Omental fat pad (tissue), 3 donors: ENCODE measurements at regions not wholly inside any gene's neighbourhood (a gene's known extent, or its start where the extent isn't known, plus 50 kb on each side); places are given as distances from the start of the nearest gene placed in this dataset.

ENCODE experiments used
- ATAC-seq: fragments of 150-250 bp; one replicate; pipeline ENCODE4 v1.9.1; 2016; ENCODE audit warnings: mild to moderate bottlenecking, moderate library complexity; ENCODE audit not compliant: low FRiP score
- DNase-seq: peaks from one replicate; pipeline ENCODE4 v3.0.0-alpha.2; 2019; ENCODE audit warnings: low spot score
- TF ChIP-seq, protein P1 (sequence below), 3 donors: fragments of 450-650 bp; IDR thresholded peaks; one replicate each; pipeline ENCODE4 v1.5.1; 2016 to 2017; ENCODE audit warnings: antibody characterized with exemption in 3 of 3, mild to moderate bottlenecking in 3 of 3, moderate library complexity in 2 of 3

DNA sequence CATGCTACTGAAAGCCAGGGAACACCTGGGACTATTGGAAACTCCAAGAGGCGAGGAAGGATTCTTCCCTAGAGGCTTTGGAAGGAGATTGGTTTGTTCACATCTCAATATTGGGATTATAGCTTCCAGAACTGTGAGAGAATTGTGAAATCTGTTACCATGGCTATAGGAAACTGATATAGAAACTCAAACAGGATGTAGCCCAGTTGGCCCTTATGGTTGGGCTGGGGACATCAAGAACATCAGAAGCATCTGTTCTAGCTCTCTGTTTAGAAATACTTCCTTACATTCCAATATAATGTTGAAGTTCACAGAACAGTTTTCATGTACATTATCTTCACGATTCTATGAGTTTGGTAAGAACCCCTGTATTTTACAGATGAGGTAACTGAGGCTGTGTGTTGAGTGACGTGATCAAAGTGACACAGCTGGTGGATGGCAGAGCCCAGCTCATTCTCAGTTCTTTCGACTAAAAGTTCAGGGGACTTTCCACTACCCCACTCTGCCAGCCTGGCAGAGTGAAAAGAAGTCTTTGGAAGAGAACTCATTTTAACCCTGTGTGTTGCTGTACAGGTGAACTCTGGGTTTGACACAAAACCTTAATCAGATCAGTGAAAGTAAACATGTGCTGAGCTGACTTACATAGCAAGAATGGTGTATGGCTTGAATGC, 183.0 kb downstream of the GBA3 start:
- DNase-seq = no peak
- ATAC-seq = no peak
- TF ChIP-seq, protein P1, sequence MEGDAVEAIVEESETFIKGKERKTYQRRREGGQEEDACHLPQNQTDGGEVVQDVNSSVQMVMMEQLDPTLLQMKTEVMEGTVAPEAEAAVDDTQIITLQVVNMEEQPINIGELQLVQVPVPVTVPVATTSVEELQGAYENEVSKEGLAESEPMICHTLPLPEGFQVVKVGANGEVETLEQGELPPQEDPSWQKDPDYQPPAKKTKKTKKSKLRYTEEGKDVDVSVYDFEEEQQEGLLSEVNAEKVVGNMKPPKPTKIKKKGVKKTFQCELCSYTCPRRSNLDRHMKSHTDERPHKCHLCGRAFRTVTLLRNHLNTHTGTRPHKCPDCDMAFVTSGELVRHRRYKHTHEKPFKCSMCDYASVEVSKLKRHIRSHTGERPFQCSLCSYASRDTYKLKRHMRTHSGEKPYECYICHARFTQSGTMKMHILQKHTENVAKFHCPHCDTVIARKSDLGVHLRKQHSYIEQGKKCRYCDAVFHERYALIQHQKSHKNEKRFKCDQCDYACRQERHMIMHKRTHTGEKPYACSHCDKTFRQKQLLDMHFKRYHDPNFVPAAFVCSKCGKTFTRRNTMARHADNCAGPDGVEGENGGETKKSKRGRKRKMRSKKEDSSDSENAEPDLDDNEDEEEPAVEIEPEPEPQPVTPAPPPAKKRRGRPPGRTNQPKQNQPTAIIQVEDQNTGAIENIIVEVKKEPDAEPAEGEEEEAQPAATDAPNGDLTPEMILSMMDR (IDR thresholded peaks at IDR 0.05) = no peak

DNA sequence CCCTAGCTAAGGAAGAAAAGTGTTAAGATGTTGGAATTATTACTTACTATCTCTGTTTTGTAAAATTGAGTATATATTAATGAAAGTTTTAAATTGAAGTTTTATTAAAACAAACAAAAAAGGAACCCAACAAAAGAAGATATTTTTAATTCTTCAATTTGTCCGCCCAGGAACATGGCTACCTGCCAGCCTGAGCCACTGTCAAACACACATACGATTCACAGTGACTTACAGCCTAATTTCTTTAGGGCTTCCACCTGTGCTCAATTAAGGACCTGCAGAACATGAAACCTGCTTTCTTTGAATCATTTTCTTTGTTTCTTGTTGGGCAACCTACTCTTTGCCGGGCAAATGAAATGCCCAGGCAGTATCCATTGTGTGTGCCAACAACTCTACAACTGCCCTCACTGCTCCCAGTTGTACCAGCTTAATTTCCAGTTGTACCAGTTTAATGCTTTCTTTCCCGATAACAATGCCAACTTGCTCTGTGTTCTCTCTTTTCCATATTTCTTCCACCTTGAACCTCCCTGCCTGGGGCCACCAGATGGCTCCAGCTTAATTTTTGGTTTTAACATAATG, 181.7 kb downstream of the GBA3 start:
- TF ChIP-seq, protein P1 (IDR thresholded peaks at IDR 0.05) = no peak

DNA sequence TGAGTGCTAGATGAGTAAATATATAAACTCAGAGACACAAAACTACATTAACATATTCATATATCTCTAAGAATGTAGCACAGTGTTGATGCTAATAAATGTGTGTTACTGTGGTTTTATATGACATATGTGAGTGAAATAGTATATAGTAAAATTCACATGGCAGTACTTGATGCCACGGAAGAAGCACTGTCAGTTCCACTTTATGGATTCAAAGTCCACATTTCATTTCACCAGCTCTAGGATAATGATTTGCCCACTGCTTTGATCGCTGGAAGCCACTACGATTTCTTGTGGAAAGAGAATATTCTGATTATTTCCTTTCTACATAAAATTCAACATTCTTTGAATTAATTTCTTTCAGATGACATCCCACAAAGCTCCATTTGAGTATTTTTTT, 181.2 kb downstream of the GBA3 start:
- TF ChIP-seq, protein P1 (IDR thresholded peaks at IDR 0.05) = no peak

More for the DNA sequence above, 181.7 kb downstream of the GBA3 start:
- DNase-seq (no peak), ATAC-seq (no peak)

DNA sequence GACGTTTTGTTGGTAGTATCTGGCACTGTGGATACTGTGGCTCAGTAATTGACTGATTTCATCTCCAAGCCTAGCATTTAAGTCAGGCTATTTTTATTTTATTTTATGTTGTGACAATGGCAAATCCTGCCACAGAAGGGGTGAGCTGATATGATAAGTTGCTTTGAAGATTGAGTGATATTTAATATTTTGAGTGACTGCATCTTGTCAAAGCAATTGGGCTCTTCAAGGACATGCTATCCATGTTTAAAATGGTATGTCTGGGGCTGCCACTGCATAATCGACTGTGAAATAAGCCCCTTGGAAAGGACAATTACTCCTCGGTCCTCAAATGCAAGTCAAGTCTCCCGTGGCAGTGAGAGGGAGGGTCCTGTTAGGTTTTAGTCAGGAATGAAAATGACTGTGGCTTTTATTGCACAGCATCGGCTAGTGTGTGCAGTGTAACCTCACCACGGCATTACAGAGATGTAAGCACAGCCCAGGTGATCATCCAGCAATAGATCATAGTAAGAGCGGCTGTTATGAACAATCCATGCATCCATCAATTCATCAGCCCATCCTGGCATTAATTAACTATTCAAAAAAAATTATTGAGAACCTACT, 178.2 kb downstream of the GBA3 start:
- TF ChIP-seq, protein P1 (IDR thresholded peaks at IDR 0.05) = no peak
- DNase-seq = no peak
- ATAC-seq = no peak

More for the DNA sequence above, 181.2 kb downstream of the GBA3 start:
- no peak for ATAC-seq
- DNase-seq = no peak

DNA sequence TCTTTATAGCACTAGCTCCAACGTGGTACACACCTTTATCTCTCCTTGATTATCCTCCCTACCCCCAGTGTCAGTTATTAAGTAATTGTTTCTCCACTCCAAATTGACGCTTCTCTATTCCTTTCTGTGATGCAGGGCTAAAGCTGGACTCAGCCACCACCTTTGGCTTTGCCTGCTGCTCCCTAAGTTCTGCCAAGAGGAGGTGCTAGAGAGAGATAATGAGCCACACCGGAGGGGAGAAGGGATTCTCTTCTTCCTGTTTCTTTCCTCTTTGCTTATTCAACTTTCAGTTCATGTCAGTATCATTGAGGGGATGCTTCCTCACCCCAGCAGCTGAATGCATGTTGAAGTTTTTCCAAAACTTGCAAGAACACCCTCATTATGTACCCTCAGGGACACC, 176.5 kb downstream of the GBA3 start:
- TF ChIP-seq, protein P1 (IDR thresholded peaks at IDR 0.05) = no peak
- ATAC-seq = no peak

More for the DNA sequence above, 176.5 kb downstream of the GBA3 start:
- DNase-seq = no peak
